H1 (cell line): ENCODE measurements at regions not wholly inside any gene's neighbourhood (a gene's known extent, or its start where the extent isn't known, plus 50 kb on each side); places are given as distances from the start of the nearest gene placed in this dataset.

Experiments
- CTCF ChIA-PET: fragments of 300-600 bp; sonication (Branson Sonifier 250); formaldehyde crosslinking; loops from one replicate; lab custom pipeline; 2021; ENCODE audit not compliant: partially characterized antibody; lab: Charles Lee
- POLR2A ChIA-PET: fragments of 300-600 bp; sonication (Branson Sonifier 250); formaldehyde crosslinking; loops from one replicate; lab custom pipeline; 2021; ENCODE audit warnings: inconsistent platforms; ENCODE audit not compliant: partially characterized antibody; lab: Charles Lee
- DNase-seq, 2 experiments: peaks; one replicate each; pipeline versions ENCODE4 v3.0.0 to v3.0.0-alpha.2; 2010 to 2022; ENCODE audit warnings: low spot score in 2 of 2, low read depth in 1 of 2, mixed read lengths in 1 of 2
- FAIRE-seq: peaks from 2 replicates; lab custom pipeline; 2011; peaks lifted over from hg19 to GRCh38; lab: Jason Lieb, UNC
- H2AFZ ChIP-seq: 2 replicates; pipeline ENCODE4 v1.8.1; 2012; ENCODE audit warnings: low read length, inconsistent platforms
- H2AK5ac ChIP-seq: 2 replicates; pipeline ENCODE4 v1.6.1; 2013; ENCODE audit warnings: low read depth, low read length
- H2BK120ac ChIP-seq: replicated peaks from 2 replicates; pipeline ENCODE3; 2013; ENCODE audit warnings: low read depth, low read length, inconsistent platforms
- H2BK12ac ChIP-seq: 2 replicates; pipeline ENCODE4 v1.6.1; 2013; ENCODE audit warnings: low read depth, low read length
- H2BK15ac ChIP-seq: 2 replicates; pipeline ENCODE4 v1.6.1; 2013; ENCODE audit warnings: low read length
- H2BK20ac ChIP-seq: 2 replicates; pipeline ENCODE4 v1.6.1; 2013; ENCODE audit warnings: low read length
- H2BK5ac ChIP-seq: 2 replicates; pipeline ENCODE4 v1.6.1; 2013; ENCODE audit warnings: low read depth, low read length
- H3K14ac ChIP-seq: 2 replicates; pipeline ENCODE4 v1.6.1; 2013; ENCODE audit warnings: inconsistent platforms; ENCODE audit not compliant: insufficient read length
- H3K18ac ChIP-seq: 2 replicates; pipeline ENCODE4 v1.6.1; 2013; ENCODE audit warnings: low read length; ENCODE audit errors: extremely low read depth
- H3K23ac ChIP-seq: 2 replicates; pipeline ENCODE4 v1.6.1; 2013; ENCODE audit warnings: inconsistent platforms; ENCODE audit not compliant: insufficient read length
- H3K23me2 ChIP-seq: 2 replicates; pipeline ENCODE4 v1.6.1; 2013; ENCODE audit warnings: low read depth, low read length
- H3K27ac ChIP-seq: 2 replicates; pipeline ENCODE4 v1.6.1; 2011; ENCODE audit warnings: low read depth, low read length, inconsistent platforms
- H3K27me3 ChIP-seq, 4 experiments: replicated peaks in 1 of 4; 1 replicate in 1 of 4; 2 replicates in 3 of 4; pipeline versions ENCODE4 v1.6.1 to v1.8.1; 2011 to 2013; ENCODE audit warnings: low read length in 3 of 4, mild to moderate bottlenecking in 3 of 4, inconsistent platforms in 2 of 4, mixed read lengths in 2 of 4, moderate library complexity in 1 of 4; ENCODE audit not compliant: control insufficient read depth in 3 of 4, insufficient read depth in 3 of 4; ENCODE audit errors: extremely low read depth in 1 of 4
- H3K36me3 ChIP-seq, 4 experiments: 2 replicates each; pipeline versions ENCODE4 v1.6.1 to v1.8.1; 2011 to 2013; ENCODE audit warnings: mild to moderate bottlenecking in 4 of 4, low read length in 3 of 4, moderate library complexity in 2 of 4, control low read depth in 1 of 4, inconsistent platforms in 1 of 4; ENCODE audit not compliant: insufficient read depth in 4 of 4, control insufficient read depth in 2 of 4
- H3K4ac ChIP-seq: replicated peaks from 2 replicates; pipeline ENCODE3; 2013; ENCODE audit warnings: low read length, low read depth, mixed read lengths, inconsistent platforms; ENCODE audit not compliant: insufficient read length
- H3K4me1 ChIP-seq, 4 experiments: replicated peaks in 1 of 4; 1 replicate in 1 of 4; 2 replicates in 3 of 4; pipeline versions ENCODE4 v1.6.1 to v1.8.1; 2011 to 2013; ENCODE audit warnings: low read length in 3 of 4, inconsistent platforms in 2 of 4, mixed read lengths in 1 of 4; ENCODE audit not compliant: insufficient read depth in 4 of 4, control insufficient read depth in 3 of 4
- H3K4me2 ChIP-seq, 2 experiments: 2 replicates each; pipeline versions ENCODE4 v1.6.1 to v1.8.1; 2011 to 2013; ENCODE audit warnings: low read depth in 2 of 2, low read length in 2 of 2, control low read depth in 1 of 2, inconsistent platforms in 1 of 2, mild to moderate bottlenecking in 1 of 2; ENCODE audit not compliant: insufficient read depth in 1 of 2
- H3K4me3 ChIP-seq, 4 experiments: fragments of 200-600, 300-600 bp in 1 of 4; sonication (generic), shearing (Covaris generic), sonication (Bioruptor Twin) in 1 of 4; 2 replicates each; pipeline versions ENCODE4 v1.5.1 to v1.8.1; 2011 to 2016; ENCODE audit warnings: low read length in 4 of 4, low read depth in 3 of 4, control low read depth in 2 of 4, inconsistent platforms in 2 of 4, mild to moderate bottlenecking in 2 of 4, mixed read lengths in 1 of 4, moderate library complexity in 1 of 4; ENCODE audit not compliant: insufficient read depth in 2 of 4; ENCODE audit errors: extremely low read depth in 1 of 4
- H3K56ac ChIP-seq: replicated peaks from 2 replicates; pipeline ENCODE3; 2013; ENCODE audit warnings: low read depth, mild to moderate bottlenecking, mixed read lengths, low read length, inconsistent platforms; ENCODE audit not compliant: insufficient read length
- H3K79me1 ChIP-seq: 2 replicates; pipeline ENCODE4 v1.6.1; 2013; ENCODE audit warnings: low read depth, low read length, control low read depth
- H3K79me2 ChIP-seq, 2 experiments: 2 replicates each; pipeline versions ENCODE4 v1.6.1 to v1.8.1; 2012 to 2013; ENCODE audit warnings: low read length in 2 of 2, mild to moderate bottlenecking in 2 of 2, inconsistent platforms in 1 of 2; ENCODE audit not compliant: insufficient read depth in 2 of 2, control insufficient read depth in 1 of 2
- H3K9ac ChIP-seq, 4 experiments: replicated peaks in 1 of 4; 1 replicate in 1 of 4; 2 replicates in 3 of 4; pipeline versions ENCODE4 v1.6.1 to v1.8.1; 2011 to 2013; ENCODE audit warnings: low read depth in 3 of 4, low read length in 3 of 4, control low read depth in 2 of 4, mild to moderate bottlenecking in 2 of 4, moderate library complexity in 2 of 4, inconsistent platforms in 1 of 4; ENCODE audit errors: extremely low read depth in 1 of 4
- H3K9me3 ChIP-seq, 2 experiments: 2 replicates each; pipeline versions ENCODE4 v1.6.1 to v1.8.1; 2012 to 2013; ENCODE audit warnings: mild to moderate bottlenecking in 2 of 2, moderate library complexity in 2 of 2, control low read depth in 1 of 2, inconsistent platforms in 1 of 2, low read depth in 1 of 2, low read length in 1 of 2, mixed read lengths in 1 of 2; ENCODE audit not compliant: insufficient read depth in 2 of 2
- H4K20me1 ChIP-seq, 2 experiments: replicated peaks in 1 of 2; 2 replicates each; pipeline versions ENCODE3 to v1.8.1; 2011 to 2013; ENCODE audit warnings: inconsistent platforms in 2 of 2, low read length in 2 of 2, mild to moderate bottlenecking in 1 of 2; ENCODE audit not compliant: insufficient read depth in 2 of 2, control insufficient read depth in 1 of 2
- H4K5ac ChIP-seq: 2 replicates; pipeline ENCODE4 v1.6.1; 2013; ENCODE audit warnings: low read length, low read depth, mixed read lengths, inconsistent platforms; ENCODE audit not compliant: insufficient read length
- H4K8ac ChIP-seq: 2 replicates; pipeline ENCODE4 v1.8.0; 2013; ENCODE audit warnings: mild to moderate bottlenecking, moderate library complexity, low read length, inconsistent platforms; ENCODE audit not compliant: insufficient read depth; ENCODE audit errors: extremely low read depth
- H4K91ac ChIP-seq: replicated peaks from 2 replicates; pipeline ENCODE3; 2013; ENCODE audit warnings: low read length, mixed read lengths, inconsistent platforms; ENCODE audit not compliant: insufficient read length
- BCL11A ChIP-seq, 2 experiments: IDR thresholded peaks; one replicate each; pipeline ENCODE4 v1.6.1; 2011; ENCODE audit warnings: low read depth in 2 of 2, low read length in 2 of 2, mild to moderate bottlenecking in 2 of 2
- CHD2 ChIP-seq: IDR thresholded peaks from 2 replicates; pipeline ENCODE4 v1.6.1; 2012; ENCODE audit warnings: low read length, improper control_type of control experiment
- CTBP2 ChIP-seq: IDR thresholded peaks from 2 replicates; pipeline ENCODE4 v1.7.0; 2011; ENCODE audit warnings: borderline replicate concordance, mild to moderate bottlenecking, moderate library complexity, mixed read lengths, low read length; ENCODE audit not compliant: insufficient read depth, insufficient read length
- EGR1 ChIP-seq: IDR thresholded peaks from 2 replicates; pipeline ENCODE4 v1.6.1; 2011; ENCODE audit warnings: low read depth, low read length, borderline replicate concordance
- EP300 ChIP-seq, 2 experiments: IDR thresholded peaks; 1 replicate in 1 of 2; 2 replicates in 1 of 2; pipeline ENCODE4 v1.6.1; 2011 to 2012; ENCODE audit warnings: low read depth in 2 of 2, low read length in 2 of 2, mild to moderate bottlenecking in 2 of 2, borderline replicate concordance in 1 of 2, inconsistent platforms in 1 of 2, moderate library complexity in 1 of 2
- MAFK ChIP-seq: IDR thresholded peaks from 2 replicates; pipeline ENCODE4 v1.6.1; 2012; ENCODE audit warnings: low read depth, mild to moderate bottlenecking, improper control_type of control experiment, low read length
- PHF8 ChIP-seq: fragments of 200-600 bp; sonication (generic); conservative IDR thresholded peaks from 2 replicates; pipeline ENCODE4 v1.7.1; 2012; ENCODE audit warnings: low read depth, mild to moderate bottlenecking, inconsistent platforms, low read length, moderate library complexity
- SP2 ChIP-seq: IDR thresholded peaks from 2 replicates; pipeline ENCODE4 v1.6.1; 2012; ENCODE audit warnings: mild to moderate bottlenecking, low read length, inconsistent platforms
- TBP ChIP-seq: IDR thresholded peaks from 2 replicates; pipeline ENCODE4 v1.6.1; 2011; ENCODE audit warnings: low read depth, low read length, improper control_type of control experiment
- TCF12 ChIP-seq: IDR thresholded peaks from 2 replicates; pipeline ENCODE4 v1.6.1; 2011; ENCODE audit warnings: low read depth, mild to moderate bottlenecking, low read length
- WGBS, 2 experiments: shearing (Covaris generic) in 1 of 2; methylation state at CpG; one replicate each; pipeline versions ENCODE4 v1.1.6 to v1.1.7; 2013 to 2015; ENCODE audit warnings: low lambda C conversion rate in 2 of 2, mixed read lengths in 2 of 2, inconsistent platforms in 1 of 2, low coverage in 1 of 2, missing lambda C conversion rate in 1 of 2; ENCODE audit not compliant: insufficient replicate concordance in 2 of 2, insufficient coverage in 1 of 2, insufficient read length in 1 of 2; ENCODE audit errors: extremely low coverage in 1 of 2, missing lambda C conversion rate in 1 of 2; 5-methylcytosine and 5-hydroxymethylcytosine counted together

- FAIRE-seq (no peak), DNase-seq (no peak)
- no peak overlapping the region for H3K27ac ChIP-seq
- H2AFZ ChIP-seq: no peak overlapping the region
- no peak overlapping the region for H2BK5ac ChIP-seq
- H3K27me3 ChIP-seq: no peaks in the 10 kb centered on the region
- no peak overlapping the region for H4K91ac ChIP-seq
- H3K9ac ChIP-seq: no peak overlapping the region
- H2BK120ac ChIP-seq: no peak overlapping the region
- H2AK5ac ChIP-seq: no peak overlapping the region
- no peaks in the 10 kb centered on the region for H3K79me2 ChIP-seq
- no peak overlapping the region for H3K4me3 ChIP-seq
- H2BK20ac ChIP-seq: no peak overlapping the region
- H3K4ac ChIP-seq: no peak overlapping the region
- H3K4me1 ChIP-seq: peaks cover 0 to 3% (median 0%) of the 10 kb centered on the region in 4 experiments; a peak in 1 of 7 replicates
- no peaks in the 10 kb centered on the region for H3K79me1 ChIP-seq
- CTCF ChIA-PET: no interaction called here
- POLR2A ChIA-PET: no interaction called here
- no peak overlapping the region for H3K23ac ChIP-seq
- no peaks in the 10 kb centered on the region for H3K36me3 ChIP-seq
- no peak overlapping the region for H3K14ac ChIP-seq
- no peak overlapping the region for H3K4me2 ChIP-seq
- no peak overlapping the region for H3K56ac ChIP-seq
- H2BK15ac ChIP-seq: no peak overlapping the region
- no peak overlapping the region for H3K18ac ChIP-seq
- H3K9me3 ChIP-seq: no peaks in the 10 kb centered on the region
- no peaks in the 10 kb centered on the region for H3K23me2 ChIP-seq
- 90% methylated on average over 4 of the region's 4 CpGs; no CpG with 5 or more reads in 1 of the 2 experiments for WGBS, 2 experiments
- H4K8ac ChIP-seq: no peak overlapping the region
- TF ChIP-seq CTBP2 (no peak), MAFK (no peak), EP300 (IDR thresholded peaks at IDR 0.05; ENCODE audit: borderline replicate concordance in 1 of 2, low read depth in 2 of 2, low read length in 2 of 2) (no peak), CHD2 (no peak), TBP (no peak), BCL11A (IDR thresholded peaks at IDR 0.05; ENCODE audit: low read depth in 2 of 2, low read length in 2 of 2) (no peak), SP2 (no peak), TCF12 (no peak), PHF8 (no peak), EGR1 (no peak)
- H4K5ac ChIP-seq: no peak overlapping the region
- no peaks in the 10 kb centered on the region for H4K20me1 ChIP-seq
- H2BK12ac ChIP-seq: no peak overlapping the region
Measured at GRCh38 chr7:119908948-119909347, 364.0 kb upstream of the KCND2 start.
